ENCODE measurements at regions not wholly inside any gene's neighbourhood (a gene's known extent, or its start where the extent isn't known, plus 50 kb on each side); places are given as distances from the start of the nearest gene placed in this dataset.

GRCh38 chr16:85171759-85172454 lies 59.6 kb upstream of the CIBAR2 start:
- TF ChIP-seq POLR2A (IDR thresholded peaks at IDR 0.05) (no peak), CTCF (IDR thresholded peaks at IDR 0.05) (no peak)

Measured in body of pancreas (tissue), 4 donors.